ENCODE measurements at regions not wholly inside any gene's neighbourhood (a gene's known extent, or its start where the extent isn't known, plus 50 kb on each side); places are given as distances from the start of the nearest gene placed in this dataset.

DNA sequence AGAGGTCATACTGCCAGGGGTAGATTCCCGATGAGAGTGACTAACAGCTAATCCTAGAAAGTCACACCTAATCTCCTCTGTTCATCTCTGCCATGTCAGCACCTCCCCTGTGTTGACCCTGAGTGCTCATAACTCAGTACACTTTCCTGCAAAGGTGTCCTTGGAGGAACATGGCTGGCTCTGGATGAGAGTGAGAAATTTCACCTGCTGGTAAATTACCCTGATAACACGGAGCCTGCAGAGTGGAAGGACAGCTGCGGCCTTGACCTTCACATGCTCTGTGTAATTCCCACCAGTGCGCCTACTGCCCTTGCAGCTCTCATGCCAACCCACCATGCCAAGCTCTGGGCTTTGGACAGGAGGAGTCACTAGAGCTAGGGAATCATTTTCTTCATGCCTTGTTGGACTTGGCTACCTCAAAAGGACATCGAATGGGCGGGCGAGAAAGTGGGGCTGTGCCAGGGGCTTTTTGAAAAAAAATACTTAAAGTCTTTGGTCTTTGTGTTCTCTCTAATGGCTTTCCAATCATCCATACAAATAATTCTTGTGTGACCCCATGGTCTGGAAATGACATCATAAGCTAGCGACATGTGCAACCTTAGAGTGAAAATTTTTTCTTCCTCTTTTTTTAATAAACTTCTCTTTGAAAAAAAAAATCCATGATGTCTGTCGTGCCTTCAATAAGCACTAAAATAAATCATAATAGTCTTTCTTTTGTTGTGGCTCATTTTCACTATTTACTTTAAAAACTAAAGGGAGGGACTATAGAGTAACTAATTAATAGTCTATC lies 319.9 kb downstream of the MYCN start:
- H3K27me3 ChIP-seq (ENCODE audit: control insufficient read depth in 4 of 4, insufficient read depth in 4 of 4, low read length in 3 of 4) = no peaks in the 10 kb centered on the region
- WGBS = 90% methylated on average over 9 of the region's 9 CpGs
- TF ChIP-seq FOXA2 (IDR thresholded peaks at IDR 0.05) (no peak), FOXA1 (IDR thresholded peaks at IDR 0.05) (no peak), EGR1 (IDR thresholded peaks at IDR 0.05; ENCODE audit: low read depth in 2 of 2) (no peak), GABPA (IDR thresholded peaks at IDR 0.05 in 1 of 2, conservative IDR thresholded peaks at IDR 0.05 in 1 of 2) (no peak), SP1 (IDR thresholded peaks at IDR 0.05) (no peak), TAF1 (conservative IDR thresholded peaks at IDR 0.05) (no peak), RXRA (IDR thresholded peaks at IDR 0.05) (no peak), HNF4A (conservative IDR thresholded peaks at IDR 0.05) (no peak), HNF4G (IDR thresholded peaks at IDR 0.05) (no peak), JUND (IDR thresholded peaks at IDR 0.05) (no peak), RAD21 (IDR thresholded peaks at IDR 0.05) (no peak)
- TF ChIP-seq, protein P1, sequence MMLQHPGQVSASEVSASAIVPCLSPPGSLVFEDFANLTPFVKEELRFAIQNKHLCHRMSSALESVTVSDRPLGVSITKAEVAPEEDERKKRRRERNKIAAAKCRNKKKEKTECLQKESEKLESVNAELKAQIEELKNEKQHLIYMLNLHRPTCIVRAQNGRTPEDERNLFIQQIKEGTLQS (IDR thresholded peaks at IDR 0.05) = no peak
- TF ChIP-seq, protein P2, sequence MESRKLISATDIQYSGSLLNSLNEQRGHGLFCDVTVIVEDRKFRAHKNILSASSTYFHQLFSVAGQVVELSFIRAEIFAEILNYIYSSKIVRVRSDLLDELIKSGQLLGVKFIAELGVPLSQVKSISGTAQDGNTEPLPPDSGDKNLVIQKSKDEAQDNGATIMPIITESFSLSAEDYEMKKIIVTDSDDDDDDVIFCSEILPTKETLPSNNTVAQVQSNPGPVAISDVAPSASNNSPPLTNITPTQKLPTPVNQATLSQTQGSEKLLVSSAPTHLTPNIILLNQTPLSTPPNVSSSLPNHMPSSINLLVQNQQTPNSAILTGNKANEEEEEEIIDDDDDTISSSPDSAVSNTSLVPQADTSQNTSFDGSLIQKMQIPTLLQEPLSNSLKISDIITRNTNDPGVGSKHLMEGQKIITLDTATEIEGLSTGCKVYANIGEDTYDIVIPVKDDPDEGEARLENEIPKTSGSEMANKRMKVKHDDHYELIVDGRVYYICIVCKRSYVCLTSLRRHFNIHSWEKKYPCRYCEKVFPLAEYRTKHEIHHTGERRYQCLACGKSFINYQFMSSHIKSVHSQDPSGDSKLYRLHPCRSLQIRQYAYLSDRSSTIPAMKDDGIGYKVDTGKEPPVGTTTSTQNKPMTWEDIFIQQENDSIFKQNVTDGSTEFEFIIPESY (IDR thresholded peaks at IDR 0.05) = no peak
- no peak for DNase-seq (ENCODE audit: low spot score)
- H3K4me1 ChIP-seq (ENCODE audit: control insufficient read depth in 4 of 4, insufficient read depth in 4 of 4, low read length in 3 of 4) = no peaks in the 10 kb centered on the region
- no peak overlapping the region for H3K27ac ChIP-seq (ENCODE audit: low read depth in 1 of 2, low read length in 2 of 2)
- H3K36me3 ChIP-seq (ENCODE audit: control insufficient read depth in 4 of 4, insufficient read depth in 3 of 4, low read depth in 1 of 4, low read length in 3 of 4) = no peaks in the 10 kb centered on the region
- H3K4me3 ChIP-seq (ENCODE audit: low read depth in 1 of 3, low read length in 3 of 3) = no peak overlapping the region
- no peaks in the 10 kb centered on the region for H3K9me3 ChIP-seq (ENCODE audit: control insufficient read depth in 4 of 4, low read length in 3 of 4)
- H3K9ac ChIP-seq (ENCODE audit: low read depth in 1 of 2, low read length in 2 of 2) = no peak overlapping the region

DNA sequence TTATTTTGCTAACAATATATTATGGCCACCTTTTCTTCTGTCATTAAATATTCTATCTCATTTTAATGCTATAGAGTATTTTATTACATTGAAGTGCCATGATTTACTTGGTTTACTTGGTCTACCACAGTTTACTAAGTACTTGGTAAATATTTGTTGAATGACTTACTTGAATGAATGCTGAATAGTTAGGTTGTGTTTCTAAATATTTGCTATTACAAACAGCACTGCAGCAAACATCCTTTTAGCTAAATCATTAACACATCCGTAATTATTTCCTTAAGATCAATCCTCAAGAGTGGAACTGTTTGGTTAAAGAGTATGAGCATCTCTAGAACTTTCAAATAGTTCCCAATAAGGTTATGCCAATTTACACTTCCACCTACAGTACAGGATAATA lies 318.7 kb downstream of the MYCN start:
- DNase-seq (ENCODE audit: low spot score) = no peak
- no peak overlapping the region for H3K4me3 ChIP-seq (ENCODE audit: low read depth in 1 of 3, low read length in 3 of 3)
- 40% methylated on average over 1 of the region's 1 CpG for WGBS
- TF ChIP-seq, protein P1 (IDR thresholded peaks at IDR 0.05) = no peak
- no peak for TF ChIP-seq NR2F2 (IDR thresholded peaks at IDR 0.05)
- TF ChIP-seq, protein P2 (IDR thresholded peaks at IDR 0.05) = no peak
- TF ChIP-seq JUND (IDR thresholded peaks at IDR 0.05) = no peak
- TF ChIP-seq, protein P3, sequence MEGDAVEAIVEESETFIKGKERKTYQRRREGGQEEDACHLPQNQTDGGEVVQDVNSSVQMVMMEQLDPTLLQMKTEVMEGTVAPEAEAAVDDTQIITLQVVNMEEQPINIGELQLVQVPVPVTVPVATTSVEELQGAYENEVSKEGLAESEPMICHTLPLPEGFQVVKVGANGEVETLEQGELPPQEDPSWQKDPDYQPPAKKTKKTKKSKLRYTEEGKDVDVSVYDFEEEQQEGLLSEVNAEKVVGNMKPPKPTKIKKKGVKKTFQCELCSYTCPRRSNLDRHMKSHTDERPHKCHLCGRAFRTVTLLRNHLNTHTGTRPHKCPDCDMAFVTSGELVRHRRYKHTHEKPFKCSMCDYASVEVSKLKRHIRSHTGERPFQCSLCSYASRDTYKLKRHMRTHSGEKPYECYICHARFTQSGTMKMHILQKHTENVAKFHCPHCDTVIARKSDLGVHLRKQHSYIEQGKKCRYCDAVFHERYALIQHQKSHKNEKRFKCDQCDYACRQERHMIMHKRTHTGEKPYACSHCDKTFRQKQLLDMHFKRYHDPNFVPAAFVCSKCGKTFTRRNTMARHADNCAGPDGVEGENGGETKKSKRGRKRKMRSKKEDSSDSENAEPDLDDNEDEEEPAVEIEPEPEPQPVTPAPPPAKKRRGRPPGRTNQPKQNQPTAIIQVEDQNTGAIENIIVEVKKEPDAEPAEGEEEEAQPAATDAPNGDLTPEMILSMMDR (IDR thresholded peaks at IDR 0.05; ENCODE audit: low read depth, low read length, missing input control) = no peak
- no peak for TF ChIP-seq HNF4G (IDR thresholded peaks at IDR 0.05)
- no peak for TF ChIP-seq RXRA (IDR thresholded peaks at IDR 0.05)
- TF ChIP-seq TAF1 (conservative IDR thresholded peaks at IDR 0.05) = no peak
- TF ChIP-seq EGR1 (IDR thresholded peaks at IDR 0.05; ENCODE audit: low read depth in 2 of 2) = no peak
- TF ChIP-seq YY1 (IDR thresholded peaks at IDR 0.05) = no peak
- no peak for TF ChIP-seq FOXA2 (IDR thresholded peaks at IDR 0.05)
- TF ChIP-seq GABPA (IDR thresholded peaks at IDR 0.05 in 1 of 2, conservative IDR thresholded peaks at IDR 0.05 in 1 of 2) = no peak
- no peak for TF ChIP-seq FOXA1 (IDR thresholded peaks at IDR 0.05)
- TF ChIP-seq, protein P4, sequence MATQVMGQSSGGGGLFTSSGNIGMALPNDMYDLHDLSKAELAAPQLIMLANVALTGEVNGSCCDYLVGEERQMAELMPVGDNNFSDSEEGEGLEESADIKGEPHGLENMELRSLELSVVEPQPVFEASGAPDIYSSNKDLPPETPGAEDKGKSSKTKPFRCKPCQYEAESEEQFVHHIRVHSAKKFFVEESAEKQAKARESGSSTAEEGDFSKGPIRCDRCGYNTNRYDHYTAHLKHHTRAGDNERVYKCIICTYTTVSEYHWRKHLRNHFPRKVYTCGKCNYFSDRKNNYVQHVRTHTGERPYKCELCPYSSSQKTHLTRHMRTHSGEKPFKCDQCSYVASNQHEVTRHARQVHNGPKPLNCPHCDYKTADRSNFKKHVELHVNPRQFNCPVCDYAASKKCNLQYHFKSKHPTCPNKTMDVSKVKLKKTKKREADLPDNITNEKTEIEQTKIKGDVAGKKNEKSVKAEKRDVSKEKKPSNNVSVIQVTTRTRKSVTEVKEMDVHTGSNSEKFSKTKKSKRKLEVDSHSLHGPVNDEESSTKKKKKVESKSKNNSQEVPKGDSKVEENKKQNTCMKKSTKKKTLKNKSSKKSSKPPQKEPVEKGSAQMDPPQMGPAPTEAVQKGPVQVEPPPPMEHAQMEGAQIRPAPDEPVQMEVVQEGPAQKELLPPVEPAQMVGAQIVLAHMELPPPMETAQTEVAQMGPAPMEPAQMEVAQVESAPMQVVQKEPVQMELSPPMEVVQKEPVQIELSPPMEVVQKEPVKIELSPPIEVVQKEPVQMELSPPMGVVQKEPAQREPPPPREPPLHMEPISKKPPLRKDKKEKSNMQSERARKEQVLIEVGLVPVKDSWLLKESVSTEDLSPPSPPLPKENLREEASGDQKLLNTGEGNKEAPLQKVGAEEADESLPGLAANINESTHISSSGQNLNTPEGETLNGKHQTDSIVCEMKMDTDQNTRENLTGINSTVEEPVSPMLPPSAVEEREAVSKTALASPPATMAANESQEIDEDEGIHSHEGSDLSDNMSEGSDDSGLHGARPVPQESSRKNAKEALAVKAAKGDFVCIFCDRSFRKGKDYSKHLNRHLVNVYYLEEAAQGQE (IDR thresholded peaks at IDR 0.05) = no peak
- TF ChIP-seq HNF4A (conservative IDR thresholded peaks at IDR 0.05) = no peak
- TF ChIP-seq, protein P5, sequence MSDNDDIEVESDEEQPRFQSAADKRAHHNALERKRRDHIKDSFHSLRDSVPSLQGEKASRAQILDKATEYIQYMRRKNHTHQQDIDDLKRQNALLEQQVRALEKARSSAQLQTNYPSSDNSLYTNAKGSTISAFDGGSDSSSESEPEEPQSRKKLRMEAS (IDR thresholded peaks at IDR 0.05) = no peak
- TF ChIP-seq SP1 (IDR thresholded peaks at IDR 0.05) = no peak
- no peak overlapping the region for H3K9ac ChIP-seq (ENCODE audit: low read depth in 1 of 2, low read length in 2 of 2)
- no peak overlapping the region for H3K27ac ChIP-seq (ENCODE audit: low read depth in 1 of 2, low read length in 2 of 2)
- H3K27me3 ChIP-seq (ENCODE audit: control insufficient read depth in 4 of 4, insufficient read depth in 4 of 4, low read length in 3 of 4) = no peaks in the 10 kb centered on the region
- H3K9me3 ChIP-seq (ENCODE audit: control insufficient read depth in 4 of 4, low read length in 3 of 4) = no peaks in the 10 kb centered on the region
- H3K4me1 ChIP-seq (ENCODE audit: control insufficient read depth in 4 of 4, insufficient read depth in 4 of 4, low read length in 3 of 4) = no peaks in the 10 kb centered on the region
- no peaks in the 10 kb centered on the region for H3K36me3 ChIP-seq (ENCODE audit: control insufficient read depth in 4 of 4, insufficient read depth in 3 of 4, low read depth in 1 of 4, low read length in 3 of 4)
